Stimulated activated CD8-positive, alpha-beta memory T cell treated with anti-CD3 and anti-CD28 coated beads, Interleukin-4, amount 100 ng/mL, for 24 hours (primary cell): ENCODE measurements at regions not wholly inside any gene's neighbourhood (a gene's known extent, or its start where the extent isn't known, plus 50 kb on each side); places are given as distances from the start of the nearest gene placed in this dataset.
"Not testable (repeated sequence)": the region's sequence is repeated elsewhere in the genome, so short reads cannot be mapped to it uniquely, and the experiment has no call there.

Experiments used
- DNase-seq: peaks from one replicate; pipeline ENCODE4 v3.0.0-alpha.2; 2020; ENCODE audit warnings: low read depth

DNA sequence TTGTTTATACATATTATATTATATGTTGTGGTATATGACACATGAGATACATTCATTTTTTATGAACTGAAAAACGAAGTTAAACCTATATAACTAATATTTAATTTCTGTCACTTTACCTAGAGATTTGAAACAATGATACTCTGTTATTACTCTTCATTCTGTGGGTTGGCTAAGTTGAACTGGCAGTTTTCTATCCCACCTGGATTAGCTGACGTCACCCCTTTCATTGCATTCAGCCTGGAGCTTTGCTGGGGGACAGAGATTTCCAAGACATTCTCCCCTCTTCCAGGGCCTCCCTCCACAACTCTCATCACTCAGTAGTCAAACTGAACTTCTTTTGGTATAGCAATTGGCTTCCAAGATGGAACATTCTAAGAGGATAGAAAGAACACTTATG lies 309.2 kb upstream of the SATB1 start:
- no peak for DNase-seq

DNA sequence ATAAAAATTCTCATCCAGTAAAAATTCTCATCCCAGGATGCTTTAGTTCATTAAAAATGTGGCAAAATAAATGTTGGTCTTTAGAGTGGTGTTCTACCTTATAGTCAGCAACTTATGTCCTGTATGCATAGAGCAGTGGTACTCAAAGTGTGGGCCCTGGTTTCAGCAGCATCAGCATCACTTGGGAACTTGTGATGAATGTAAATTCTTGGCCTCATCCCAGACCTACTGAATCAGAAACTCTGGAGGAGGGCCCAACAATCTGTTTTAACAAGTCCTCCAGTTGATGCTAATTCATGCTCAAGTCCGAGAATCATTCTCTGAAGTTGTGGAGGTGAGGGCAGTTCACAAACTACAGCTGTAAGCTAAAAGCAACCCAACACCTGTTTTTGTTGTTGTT lies 307.3 kb upstream of the SATB1 start:
- no peak for DNase-seq

DNA sequence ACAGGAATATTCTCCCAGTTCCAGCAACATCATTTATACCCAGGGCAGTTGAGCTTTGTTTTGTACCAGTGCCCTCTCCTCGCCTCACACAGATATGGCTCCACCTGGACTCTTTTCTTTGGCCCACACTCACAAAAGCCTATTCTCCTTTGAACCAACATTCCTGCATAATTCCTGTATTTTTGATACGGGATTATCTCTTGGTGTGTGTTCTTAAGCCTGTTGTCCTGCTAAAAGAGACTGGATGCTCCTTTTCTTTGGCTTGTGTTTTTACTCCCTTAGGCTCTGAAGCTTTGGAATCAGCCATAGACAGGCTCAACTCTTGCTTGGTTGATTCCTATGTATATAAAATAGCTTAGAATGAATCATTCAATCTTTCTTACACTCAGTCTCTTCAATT lies 305.4 kb upstream of the SATB1 start:
- no peak for DNase-seq

- DNase-seq = no peak
Observed at GRCh38 chr3:18729671-18730070, 304.5 kb upstream of the SATB1 start.

DNA sequence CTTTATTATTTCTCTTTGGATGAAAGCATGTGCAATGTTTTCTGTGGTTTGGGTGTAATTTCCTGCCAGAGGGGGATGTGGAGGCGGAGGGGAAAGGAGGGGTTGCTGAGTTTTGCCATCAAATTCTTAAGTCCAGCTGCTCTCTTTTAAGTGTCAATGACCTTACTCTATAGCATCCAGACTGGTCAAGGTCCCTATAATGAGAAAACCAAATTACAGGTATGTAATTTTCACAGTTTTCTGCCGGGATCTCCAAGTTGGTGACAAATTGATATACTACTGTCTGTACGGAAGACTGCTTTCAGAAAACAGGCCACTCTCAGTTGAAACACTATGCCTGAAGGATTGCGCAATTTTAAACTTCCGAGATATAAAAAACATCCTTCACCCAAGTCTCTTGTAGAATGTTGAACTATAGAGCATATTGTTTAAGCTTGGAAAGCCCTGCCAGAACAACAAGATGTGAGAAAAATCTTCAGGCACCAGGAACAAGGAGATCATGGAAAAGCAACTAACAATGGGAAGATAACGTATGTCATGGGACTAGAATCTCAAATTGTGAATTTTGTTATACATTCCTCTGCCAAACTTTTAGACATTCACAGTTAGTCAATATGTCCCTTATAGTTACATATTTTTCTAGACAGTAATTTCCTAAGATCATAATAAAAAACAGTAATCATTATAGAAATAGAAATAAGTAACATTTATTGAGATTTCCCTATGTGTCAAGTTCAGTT lies 300.7 kb upstream of the SATB1 start:
- no peak for DNase-seq

DNA sequence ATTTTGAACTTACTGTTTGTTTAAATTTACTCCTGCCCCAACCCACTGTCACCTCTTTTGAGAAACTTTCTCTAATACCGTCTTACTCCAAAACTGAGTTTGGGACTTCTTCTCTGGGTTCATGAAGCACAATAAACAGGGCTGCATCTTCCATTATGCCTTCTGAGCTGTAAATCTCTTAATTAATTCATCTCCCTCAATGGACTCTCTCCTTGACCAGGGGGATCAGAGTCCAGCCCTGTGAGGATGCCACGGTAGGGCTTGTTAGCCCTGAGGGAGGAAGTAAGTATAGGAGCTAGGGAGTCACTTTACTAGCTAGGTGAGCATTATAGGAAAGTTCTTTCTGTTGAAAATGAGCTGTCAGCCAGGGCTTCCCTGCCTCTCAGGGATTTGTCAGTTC lies 299.3 kb upstream of the SATB1 start:
- DNase-seq = no peak

DNA sequence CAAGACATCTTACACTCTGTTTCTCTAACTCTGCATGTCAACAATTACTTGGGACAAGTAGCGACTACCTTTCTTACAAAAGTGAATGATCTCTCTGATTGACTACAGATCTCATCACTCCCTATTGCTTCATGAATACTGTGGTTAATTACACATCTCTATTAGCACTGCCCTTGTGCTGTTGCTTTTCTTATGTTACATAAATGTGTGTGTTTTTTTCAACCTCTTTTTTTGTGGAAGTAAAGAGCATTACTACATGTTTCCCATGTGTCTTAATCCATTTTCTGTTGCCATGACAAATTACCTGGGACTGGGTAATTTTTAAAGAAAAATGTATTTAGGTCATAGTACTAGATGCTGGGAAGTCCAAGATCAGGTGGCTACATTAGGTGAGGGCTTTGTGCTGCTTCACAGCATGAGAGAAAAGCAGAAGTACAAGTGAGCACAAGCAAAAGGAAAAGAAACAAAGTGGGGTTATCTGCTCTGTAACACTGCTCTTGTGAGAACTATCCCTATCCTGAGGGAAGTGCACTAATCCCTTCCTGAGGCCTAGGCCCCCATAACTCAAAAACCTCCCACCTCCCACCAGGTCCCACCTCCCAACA lies 298.2 kb upstream of the SATB1 start:
- no peak for DNase-seq

DNA sequence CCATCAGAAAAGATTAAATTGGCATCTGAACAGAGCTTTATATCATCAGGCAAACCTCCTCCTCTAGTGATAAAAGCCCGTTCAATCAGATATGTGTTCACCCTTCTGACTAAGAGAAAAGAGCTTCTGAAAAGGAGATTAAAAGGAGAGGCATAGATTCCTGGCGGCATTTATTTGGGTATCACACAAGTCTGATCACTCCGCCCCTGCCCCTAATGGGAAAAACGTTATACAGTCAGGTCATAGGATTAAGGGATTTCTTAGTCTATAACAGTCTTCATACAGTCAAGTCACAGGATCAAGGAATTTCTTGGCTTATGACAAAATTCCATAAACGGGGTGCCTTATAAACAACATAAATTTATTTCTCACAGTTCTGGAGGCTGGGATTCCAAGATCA lies 295.4 kb upstream of the SATB1 start:
- no peak for DNase-seq

GRCh38 chr3:18717598-18717997 lies 292.5 kb upstream of the SATB1 start:
- DNase-seq = no peak

- no peak for DNase-seq
Observed at GRCh38 chr3:18716821-18717220, 291.7 kb upstream of the SATB1 start.

- DNase-seq = no peak
Observed at GRCh38 chr3:18716101-18716500, 291.0 kb upstream of the SATB1 start.

DNA sequence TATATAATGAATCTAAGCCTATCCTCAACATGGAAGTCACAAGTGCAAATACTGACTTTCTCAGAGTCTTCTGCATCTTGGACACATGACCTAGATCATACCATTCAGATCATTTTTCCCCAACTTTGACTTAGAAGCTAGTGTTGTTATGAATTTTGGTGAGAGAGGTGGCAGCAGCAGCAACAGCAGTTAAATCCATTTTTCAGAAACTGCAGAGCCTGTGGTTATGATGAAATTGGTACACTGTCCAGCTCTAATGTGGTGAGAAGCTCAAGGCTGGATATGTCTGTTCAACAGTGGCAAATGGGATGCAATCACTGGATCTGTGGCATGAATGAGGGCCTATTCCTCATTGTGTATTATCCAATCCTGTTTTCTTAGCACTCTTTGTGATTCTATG lies 290.1 kb upstream of the SATB1 start:
- DNase-seq = no peak

GRCh38 chr3:18713577-18713951 lies 288.4 kb upstream of the SATB1 start:
- no peak for DNase-seq

DNA sequence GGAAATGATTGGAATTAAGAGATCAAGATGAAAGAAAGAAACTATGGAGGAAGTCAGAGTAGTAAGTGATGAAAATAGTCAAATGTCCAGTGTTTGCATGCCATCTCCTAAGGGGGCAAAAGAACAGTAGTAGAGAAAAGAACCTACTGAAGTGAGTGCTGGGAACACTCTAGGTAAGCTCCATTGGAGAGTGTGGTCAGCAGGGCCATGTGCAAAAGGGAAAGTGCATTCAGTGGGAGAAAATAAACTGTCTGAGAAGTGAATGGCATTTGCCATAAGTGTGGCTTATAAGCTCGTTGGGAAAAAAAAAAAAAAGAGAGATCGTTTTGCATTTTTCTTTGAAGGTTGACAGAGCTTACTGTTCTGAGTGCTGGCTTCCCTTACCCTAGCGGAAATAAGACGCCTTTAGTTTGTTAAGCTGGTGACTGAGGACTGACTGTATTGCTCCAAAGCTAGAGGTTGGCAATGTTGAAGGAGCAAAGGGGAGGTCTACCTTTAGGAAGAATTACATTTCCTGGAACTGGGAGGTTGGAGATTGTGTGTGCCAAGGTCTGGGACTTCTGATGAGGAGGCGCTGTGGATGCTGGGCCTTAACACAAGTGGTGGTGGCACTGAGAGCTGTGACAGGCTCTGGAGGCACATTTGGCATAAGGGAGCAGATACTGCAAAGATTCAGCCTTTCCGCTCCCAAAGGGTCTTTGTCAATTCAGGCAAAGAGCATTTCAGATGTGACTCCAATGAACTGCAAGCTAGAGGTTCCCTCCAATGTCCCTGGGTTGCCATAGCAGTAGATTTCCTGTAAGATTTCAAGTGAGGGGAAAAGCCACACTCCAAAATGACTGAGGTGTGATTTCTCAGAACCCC lies 287.8 kb upstream of the SATB1 start:
- peak; percentile 4 for DNase-seq

GRCh38 chr3:18704326-18704725 lies 279.2 kb upstream of the SATB1 start:
- DNase-seq = no peak

- DNase-seq = no peak
Observed at GRCh38 chr3:18703798-18704197, 278.7 kb upstream of the SATB1 start.

DNA sequence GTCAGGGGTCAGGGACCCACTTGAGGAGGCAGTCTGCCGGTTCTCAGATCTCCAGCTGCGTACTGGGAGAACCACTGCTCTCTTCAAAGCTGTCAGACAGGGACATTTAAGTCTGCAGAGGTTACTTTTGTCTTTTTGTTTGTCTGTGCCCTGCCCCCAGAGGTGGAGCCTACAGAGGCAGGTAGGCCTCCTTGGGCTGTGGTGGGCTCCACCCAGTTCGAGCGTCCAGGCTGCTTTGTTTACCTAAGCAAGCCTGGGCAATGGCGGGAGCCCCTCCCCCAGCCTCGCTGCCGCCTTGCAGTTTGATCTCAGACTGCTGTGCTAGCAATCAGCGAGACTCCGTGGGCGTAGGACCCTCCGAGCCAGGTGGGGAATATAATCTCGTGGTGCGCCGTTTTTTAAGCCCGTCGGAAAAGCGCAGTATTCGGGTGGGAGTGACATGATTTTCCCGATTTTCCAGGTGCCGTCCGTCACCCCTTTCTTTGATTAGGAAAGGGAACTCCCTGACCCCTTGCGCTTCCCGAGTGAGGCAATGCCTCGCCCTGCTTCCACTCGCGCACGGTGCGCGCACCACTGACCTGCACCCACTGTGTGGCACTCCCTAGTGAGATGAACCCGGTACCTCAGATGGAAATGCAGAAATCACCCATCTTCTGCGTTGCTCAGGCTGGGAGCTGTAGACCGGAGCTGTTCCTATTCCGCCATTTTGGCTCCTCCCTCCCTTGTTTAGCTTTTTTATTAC lies 268.6 kb upstream of the SATB1 start:
- DNase-seq = not testable (repeated sequence)

DNA sequence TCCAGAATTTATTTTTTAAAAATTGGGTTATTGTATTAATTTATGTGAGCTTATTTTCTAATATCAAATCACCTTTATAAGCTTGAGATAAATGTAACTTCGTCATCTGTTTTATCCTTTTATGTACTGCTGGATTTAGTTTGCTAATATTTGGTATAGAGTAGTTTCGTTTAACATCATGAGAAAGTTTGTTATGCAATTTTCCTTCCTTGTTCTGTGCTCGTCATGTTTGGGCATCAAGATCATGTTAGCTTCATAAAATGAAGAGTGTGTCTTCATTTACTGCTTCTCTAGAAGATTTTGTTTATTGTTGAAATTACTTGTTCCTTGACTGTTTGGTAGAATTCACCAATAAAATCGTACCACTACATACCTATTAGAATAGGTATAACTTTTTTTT lies 262.1 kb upstream of the SATB1 start:
- DNase-seq = no peak

- DNase-seq = no peak
Observed at GRCh38 chr3:18683900-18684299, 258.8 kb upstream of the SATB1 start.

GRCh38 chr3:18681818-18682345 lies 256.7 kb upstream of the SATB1 start:
- no peak for DNase-seq

- no peak for DNase-seq
Observed at GRCh38 chr3:18680758-18681157, 255.6 kb upstream of the SATB1 start.

DNA sequence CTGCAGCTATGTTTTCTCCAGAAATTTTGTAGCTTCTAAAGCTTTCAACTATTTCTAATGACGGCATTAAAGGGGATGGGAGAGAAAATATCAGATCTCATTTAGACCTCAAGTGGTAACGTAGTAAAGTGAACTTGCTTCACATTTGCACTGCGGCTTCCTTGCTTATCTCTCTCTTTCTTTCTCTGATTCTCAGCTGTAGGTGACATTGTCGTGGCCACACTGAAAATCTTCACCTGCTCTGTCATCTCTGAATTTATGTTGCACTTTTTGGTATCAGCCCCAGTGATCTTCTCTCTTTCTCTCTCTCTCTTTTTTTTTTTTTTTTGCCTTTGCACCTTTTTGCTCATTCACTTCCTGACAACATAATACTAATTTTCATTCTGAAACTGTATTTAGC lies 254.1 kb upstream of the SATB1 start:
- DNase-seq = no peak
